ENCODE measurements at regions not wholly inside any gene's neighbourhood (a gene's known extent, or its start where the extent isn't known, plus 50 kb on each side); places are given as distances from the start of the nearest gene placed in this dataset.

- H3K9me3 ChIP-seq = no peaks in the 10 kb centered on the region
- TF ChIP-seq CTCF (IDR thresholded peaks at IDR 0.05) = no peak
- intact Hi-C loops (cut with DNase I) = no loop called here
These were observed 246.8 kb downstream of the PTH2R start for GRCh38 chr2:208653383-208653782.

GRCh38 chr2:208654056-208654455, 247.5 kb downstream of the PTH2R start:
- Histone ChIP-seq H3K27me3 (no peaks in the 10 kb centered on the region), H3K36me3 (no peaks in the 10 kb centered on the region), H3K4me3 (no peak overlapping the region), H3K9me3 (no peaks in the 10 kb centered on the region), H3K27ac (no peak overlapping the region), H3K4me1 (no peaks in the 10 kb centered on the region)
- DNase-seq (ENCODE audit: low spot score in 2 of 2) = no peak
- no peak for TF ChIP-seq CTCF (IDR thresholded peaks at IDR 0.05)
- intact Hi-C loops (cut with DNase I) = no loop called here

More at GRCh38 chr2:208653383-208653782, 246.8 kb downstream of the PTH2R start:
- Histone ChIP-seq H3K27me3 (no peaks in the 10 kb centered on the region), H3K36me3 (no peaks in the 10 kb centered on the region), H3K27ac (no peak overlapping the region), H3K4me3 (no peak overlapping the region), H3K4me1 (no peaks in the 10 kb centered on the region)
- no peak for DNase-seq (ENCODE audit: low spot score in 2 of 2)

GRCh38 chr2:208657468-208657867, 250.9 kb downstream of the PTH2R start:
- Histone ChIP-seq H3K9me3 (no peaks in the 10 kb centered on the region), H3K27me3 (no peaks in the 10 kb centered on the region), H3K4me3 (no peak overlapping the region), H3K27ac (no peak overlapping the region), H3K36me3 (no peaks in the 10 kb centered on the region), H3K4me1 (no peaks in the 10 kb centered on the region)
- DNase-seq (ENCODE audit: low spot score in 2 of 2) = no peak
- intact Hi-C loops (cut with DNase I) = no loop called here
- TF ChIP-seq CTCF (IDR thresholded peaks at IDR 0.05) = no peak

- H3K4me1 ChIP-seq = no peaks in the 10 kb centered on the region
- H3K4me3 ChIP-seq = no peak overlapping the region
- H3K9me3 ChIP-seq = no peaks in the 10 kb centered on the region
- no peak overlapping the region for H3K27ac ChIP-seq
- H3K27me3 ChIP-seq = no peaks in the 10 kb centered on the region
- H3K36me3 ChIP-seq = no peaks in the 10 kb centered on the region
- intact Hi-C loops (cut with DNase I) = no loop called here
- no peak for DNase-seq (ENCODE audit: low spot score in 2 of 2)
- TF ChIP-seq CTCF (IDR thresholded peaks at IDR 0.05) = no peak
These were observed 262.8 kb downstream of the PTH2R start for GRCh38 chr2:208669394-208669793.

GRCh38 chr2:208671284-208671683, 264.7 kb downstream of the PTH2R start:
- TF ChIP-seq CTCF (IDR thresholded peaks at IDR 0.05) = no peak
- no peaks in the 10 kb centered on the region for H3K27me3 ChIP-seq
- H3K27ac ChIP-seq = no peak overlapping the region
- H3K9me3 ChIP-seq = no peaks in the 10 kb centered on the region
- H3K4me1 ChIP-seq = no peaks in the 10 kb centered on the region
- intact Hi-C loops (cut with DNase I) = no loop called here
- H3K36me3 ChIP-seq = no peaks in the 10 kb centered on the region
- no peak for DNase-seq (ENCODE audit: low spot score in 2 of 2)
- H3K4me3 ChIP-seq = no peak overlapping the region
